Vagina (tissue), 2 donors: ENCODE measurements at regions not wholly inside any gene's neighbourhood (a gene's known extent, or its start where the extent isn't known, plus 50 kb on each side); places are given as distances from the start of the nearest gene placed in this dataset.

Experiments
- DNase-seq, 2 donors: peaks; one replicate each; pipeline ENCODE4 v3.0.0-alpha.2; 2017; ENCODE audit errors: extremely low spot score in 2 of 2
- H3K27ac ChIP-seq: fragments of 200-600 bp; sonication (generic); one replicate; pipeline ENCODE4 v1.5.1; 2019
- H3K27me3 ChIP-seq: fragments of 200-600 bp; sonication (generic); one replicate; pipeline ENCODE4 v1.5.1; 2019
- H3K36me3 ChIP-seq, 2 donors: fragments of 200-600 bp; sonication (generic); one replicate each; pipeline ENCODE4 v1.5.1; 2017 to 2019
- H3K4me1 ChIP-seq: fragments of 200-600 bp; sonication (generic); one replicate; pipeline ENCODE4 v1.5.1; 2019
- H3K4me3 ChIP-seq, 2 donors: fragments of 200-600 bp; sonication (generic); 1 replicate in 1 of 2; 2 replicates in 1 of 2; pipeline ENCODE4 v1.5.1; 2016 to 2019
- H3K9me3 ChIP-seq: fragments of 200-600 bp; sonication (generic); one replicate; pipeline ENCODE4 v1.5.1; 2019
- CTCF ChIP-seq, 3 experiments: fragments of 450-650 bp in 2 of 3; fragments of 200-600 bp in 1 of 3; sonication (generic) in 1 of 3; IDR thresholded peaks; one replicate each; pipeline ENCODE4 v1.5.1; 2017 to 2019; ENCODE audit warnings: antibody characterized with exemption in 3 of 3, mild to moderate bottlenecking in 2 of 3, moderate library complexity in 2 of 3
- POLR2A ChIP-seq, 2 donors: fragments of 450-650 bp; IDR thresholded peaks; one replicate each; pipeline ENCODE4 v1.6.1; 2017; ENCODE audit warnings: antibody characterized with exemption in 2 of 2, mild to moderate bottlenecking in 2 of 2, moderate library complexity in 2 of 2
- POLR2AphosphoS5 ChIP-seq, 2 donors: sonication (generic); formaldehyde crosslinking; IDR thresholded peaks; one replicate each; pipeline ENCODE4 v1.9.0; 2017; ENCODE audit warnings: antibody characterized with exemption in 2 of 2, mild to moderate bottlenecking in 2 of 2, low read depth in 1 of 2; ENCODE audit not compliant: insufficient read depth in 1 of 2
- intact Hi-C: fragments of 100-400 bp; cut with DNase I; formaldehyde crosslinking; loops from one replicate; pipeline ENCODE4 v1.15.1; 2023

- TF ChIP-seq POLR2AphosphoS5 (IDR thresholded peaks at IDR 0.05; ENCODE audit: insufficient read depth in 1 of 2, low read depth in 1 of 2) (no peak), POLR2A (IDR thresholded peaks at IDR 0.05) (no peak), CTCF (IDR thresholded peaks at IDR 0.05) (no peak)
- H3K27ac ChIP-seq, result no peak overlapping the region
- H3K4me3 ChIP-seq, result no peak overlapping the region
- no peaks in the 10 kb centered on the region for H3K36me3 ChIP-seq
- no peaks in the 10 kb centered on the region for H3K4me1 ChIP-seq
- no peak for DNase-seq
- intact Hi-C loops, result no loop called here
- no peaks in the 10 kb centered on the region for H3K9me3 ChIP-seq
- no peaks in the 10 kb centered on the region for H3K27me3 ChIP-seq
Observed at GRCh38 chr9:79384091-79384490, 187.7 kb upstream of the TLE4 start.

- Histone ChIP-seq H3K27me3 (no peaks in the 10 kb centered on the region), H3K9me3 (no peaks in the 10 kb centered on the region), H3K27ac (no peak overlapping the region), H3K4me3 (no peak overlapping the region), H3K36me3 (no peaks in the 10 kb centered on the region), H3K4me1 (no peaks in the 10 kb centered on the region)
- no peak for DNase-seq
- no peak for TF ChIP-seq CTCF (IDR thresholded peaks at IDR 0.05)
- no peak for TF ChIP-seq POLR2AphosphoS5 (IDR thresholded peaks at IDR 0.05; ENCODE audit: insufficient read depth in 1 of 2, low read depth in 1 of 2)
- TF ChIP-seq POLR2A (IDR thresholded peaks at IDR 0.05), result no peak
- intact Hi-C loops, result no loop called here
Observed at GRCh38 chr9:79384501-79384900, 187.3 kb upstream of the TLE4 start.

- H3K9me3 ChIP-seq, result no peaks in the 10 kb centered on the region
- H3K4me1 ChIP-seq, result no peaks in the 10 kb centered on the region
- H3K36me3 ChIP-seq, result no peaks in the 10 kb centered on the region
- no peak for TF ChIP-seq CTCF (IDR thresholded peaks at IDR 0.05)
- TF ChIP-seq POLR2AphosphoS5 (IDR thresholded peaks at IDR 0.05; ENCODE audit: insufficient read depth in 1 of 2, low read depth in 1 of 2), result no peak
- no peak for DNase-seq
- intact Hi-C loops, result no loop called here
- no peaks in the 10 kb centered on the region for H3K27me3 ChIP-seq
- no peak overlapping the region for H3K4me3 ChIP-seq
- no peak overlapping the region for H3K27ac ChIP-seq
Observed at GRCh38 chr9:79387101-79387835, 184.5 kb upstream of the TLE4 start.

- H3K27ac ChIP-seq, result no peak overlapping the region
- no peaks in the 10 kb centered on the region for H3K27me3 ChIP-seq
- H3K36me3 ChIP-seq, result no peaks in the 10 kb centered on the region
- DNase-seq, result no peak
- H3K4me3 ChIP-seq, result no peak overlapping the region
- no peaks in the 10 kb centered on the region for H3K9me3 ChIP-seq
- intact Hi-C loops, result no loop called here
- no peaks in the 10 kb centered on the region for H3K4me1 ChIP-seq
- no peak for TF ChIP-seq CTCF (IDR thresholded peaks at IDR 0.05)
- no peak for TF ChIP-seq POLR2AphosphoS5 (IDR thresholded peaks at IDR 0.05; ENCODE audit: insufficient read depth in 1 of 2, low read depth in 1 of 2)
- TF ChIP-seq POLR2A (IDR thresholded peaks at IDR 0.05), result no peak
Observed at GRCh38 chr9:79390077-79390698, 181.6 kb upstream of the TLE4 start.
